Endodermal cell (in vitro differentiated cells): ENCODE measurements at regions not wholly inside any gene's neighbourhood (a gene's known extent, or its start where the extent isn't known, plus 50 kb on each side); places are given as distances from the start of the nearest gene placed in this dataset.

Experiments used
- DNase-seq: peaks from one replicate; pipeline ENCODE4 v3.0.0-alpha.2; 2017
- H3K27ac ChIP-seq: 2 replicates; pipeline ENCODE4 v1.5.1; 2013; ENCODE audit warnings: mild to moderate bottlenecking, low read depth, low read length, moderate library complexity
- H3K27me3 ChIP-seq: 2 replicates; pipeline ENCODE4 v1.6.1; 2013; ENCODE audit warnings: mild to moderate bottlenecking, low read length, moderate library complexity; ENCODE audit not compliant: insufficient read depth, control insufficient read depth, poor library complexity, severe bottlenecking
- H3K36me3 ChIP-seq: 2 replicates; pipeline ENCODE4 v1.7.0; 2013; ENCODE audit warnings: mild to moderate bottlenecking, low read length, moderate library complexity; ENCODE audit not compliant: control insufficient read depth, insufficient read depth
- H3K4me1 ChIP-seq: one replicate; pipeline ENCODE4 v1.7.0; 2013; ENCODE audit warnings: low read length; ENCODE audit not compliant: control insufficient read depth, insufficient read depth
- H3K4me3 ChIP-seq: 2 replicates; pipeline ENCODE4 v1.5.1; 2013; ENCODE audit warnings: mild to moderate bottlenecking, low read length, moderate library complexity
- H3K9ac ChIP-seq: 2 replicates; pipeline ENCODE4 v1.6.1; 2013; ENCODE audit warnings: mild to moderate bottlenecking, low read length, moderate library complexity; ENCODE audit not compliant: poor library complexity, severe bottlenecking; ENCODE audit errors: extremely low read depth
- H3K9me3 ChIP-seq: 2 replicates; pipeline ENCODE4 v1.6.1; 2013; ENCODE audit warnings: mild to moderate bottlenecking, low read length, moderate library complexity; ENCODE audit not compliant: control insufficient read depth
- H3K27ac Mint-ChIP-seq: 2 replicates; pipeline ENCODE4 v1.8.0; 2020; ENCODE audit warnings: mixed read lengths
- H3K27me3 Mint-ChIP-seq: 2 replicates; pipeline ENCODE4 v1.8.0; 2021; ENCODE audit warnings: mild to moderate bottlenecking, mixed read lengths; ENCODE audit not compliant: insufficient read depth
- H3K36me3 Mint-ChIP-seq: 2 replicates; pipeline ENCODE4 v1.8.0; 2020; ENCODE audit warnings: low read depth, mixed read lengths
- H3K4me1 Mint-ChIP-seq: 2 replicates; pipeline ENCODE4 v1.8.0; 2020; ENCODE audit warnings: mixed read lengths
- H3K4me3 Mint-ChIP-seq: 2 replicates; pipeline ENCODE4 v1.8.0; 2020; ENCODE audit warnings: mild to moderate bottlenecking, moderate library complexity, mixed read lengths
- H3K9me3 Mint-ChIP-seq: 2 replicates; pipeline ENCODE4 v1.8.0; 2020; ENCODE audit warnings: mild to moderate bottlenecking, mixed read lengths
- CTCF ChIP-seq: fragments of 200-600 bp; sonication (generic); conservative IDR thresholded peaks from 2 replicates; pipeline ENCODE4 v1.5.0; 2021; ENCODE audit warnings: antibody characterized with exemption, mild to moderate bottlenecking
- WGBS, 2 experiments: methylation state at CpG; one replicate each; pipeline versions ENCODE4 v1.1.5 to v1.1.7; 2013; ENCODE audit warnings: missing lambda C conversion rate in 2 of 2, mixed read lengths in 1 of 2; ENCODE audit not compliant: insufficient coverage in 1 of 2, insufficient read length in 1 of 2; 5-methylcytosine and 5-hydroxymethylcytosine counted together

GRCh38 chrX:113429011-113429410, 588.4 kb upstream of the AMOT start:
- Histone ChIP-seq H3K4me3 (no peak overlapping the region), H3K36me3 (no peaks in the 10 kb centered on the region), H3K27ac (no peak overlapping the region), H3K9me3 (no peaks in the 10 kb centered on the region), H3K27me3 (no peaks in the 10 kb centered on the region), H3K4me1 (no peaks in the 10 kb centered on the region), H3K9ac (no peak overlapping the region)
- Mint-ChIP-seq H3K4me1 (no peaks in the 10 kb centered on the region), H3K27ac (no peak overlapping the region), H3K27me3 (no peaks in the 10 kb centered on the region), H3K4me3 (no peak overlapping the region), H3K9me3 (peaks cover 12% of the 10 kb centered on the region), H3K36me3 (peaks cover 4% of the 10 kb centered on the region)
- DNase-seq, result no peak
- 95% methylated on average over 1 of the region's 1 CpG; no CpG with 5 or more reads in 1 of the 2 experiments for WGBS, 2 experiments
- TF ChIP-seq CTCF, result no peak

GRCh38 chrX:113422323-113422722, 581.7 kb upstream of the AMOT start:
- H3K4me3 ChIP-seq, result no peak overlapping the region
- 100% methylated on average over 1 of the region's 4 CpGs; no CpG with 5 or more reads in 1 of the 2 experiments for WGBS, 2 experiments
- Mint-ChIP-seq H3K4me3 (no peak overlapping the region), H3K9me3 (peaks cover 7% of the 10 kb centered on the region), H3K27ac (no peak overlapping the region), H3K27me3 (no peaks in the 10 kb centered on the region), H3K36me3 (peaks cover 4% of the 10 kb centered on the region), H3K4me1 (peaks cover 2% of the 10 kb centered on the region)
- no peaks in the 10 kb centered on the region for H3K9me3 ChIP-seq
- no peaks in the 10 kb centered on the region for H3K4me1 ChIP-seq
- no peak overlapping the region for H3K9ac ChIP-seq
- no peaks in the 10 kb centered on the region for H3K36me3 ChIP-seq
- no peak for DNase-seq
- no peak for TF ChIP-seq CTCF
- H3K27ac ChIP-seq, result no peak overlapping the region
- H3K27me3 ChIP-seq, result no peaks in the 10 kb centered on the region

- H3K27me3 Mint-ChIP-seq, result no peaks in the 10 kb centered on the region
- TF ChIP-seq CTCF, result no peak
- peaks cover 3% of the 10 kb centered on the region for H3K36me3 Mint-ChIP-seq
- no peaks in the 10 kb centered on the region for H3K4me1 ChIP-seq
- no peak overlapping the region for H3K27ac Mint-ChIP-seq
- 80 to 89% methylated on average over 1 of the region's 1 CpG for WGBS, 2 experiments
- H3K27me3 ChIP-seq, result no peaks in the 10 kb centered on the region
- H3K4me3 Mint-ChIP-seq, result no peak overlapping the region
- DNase-seq, result no peak
- no peak overlapping the region for H3K9ac ChIP-seq
- no peak overlapping the region for H3K4me3 ChIP-seq
- no peaks in the 10 kb centered on the region for H3K36me3 ChIP-seq
- no peaks in the 10 kb centered on the region for H3K9me3 ChIP-seq
- H3K27ac ChIP-seq, result no peak overlapping the region
- peaks cover 7% of the 10 kb centered on the region for H3K9me3 Mint-ChIP-seq
- peaks cover 2% of the 10 kb centered on the region for H3K4me1 Mint-ChIP-seq
Observed at GRCh38 chrX:113421432-113421831, 580.8 kb upstream of the AMOT start.
